ENCODE measurements at regions not wholly inside any gene's neighbourhood (a gene's known extent, or its start where the extent isn't known, plus 50 kb on each side); places are given as distances from the start of the nearest gene placed in this dataset.

GRCh38 chr1:60913039-60913438, 169.3 kb upstream of the NFIA start:
- DNase-seq = no peak

- DNase-seq = no peak
These were observed 170.2 kb upstream of the NFIA start for GRCh38 chr1:60911966-60912697.

GRCh38 chr1:60908159-60908558, 174.2 kb upstream of the NFIA start:
- DNase-seq = no peak

GRCh38 chr1:60906526-60906925, 175.8 kb upstream of the NFIA start:
- no peak for DNase-seq

- DNase-seq = no peak
These were observed 176.3 kb upstream of the NFIA start for GRCh38 chr1:60906039-60906438.

- no peak for DNase-seq
These were observed 178.1 kb upstream of the NFIA start for GRCh38 chr1:60904099-60904851.

GRCh38 chr1:60903591-60903990, 178.8 kb upstream of the NFIA start:
- no peak for DNase-seq

- DNase-seq = no peak
These were observed 182.9 kb upstream of the NFIA start for GRCh38 chr1:60899464-60899863.

- DNase-seq = no peak
These were observed 183.4 kb upstream of the NFIA start for GRCh38 chr1:60898987-60899386.

GRCh38 chr1:60898413-60898812, 183.9 kb upstream of the NFIA start:
- no peak for DNase-seq

- no peak for DNase-seq
These were observed 185.5 kb upstream of the NFIA start for GRCh38 chr1:60896701-60897363.

GRCh38 chr1:60895701-60896100, 186.7 kb upstream of the NFIA start:
- no peak for DNase-seq

GRCh38 chr1:60895252-60895651, 187.1 kb upstream of the NFIA start:
- no peak for DNase-seq

- DNase-seq = no peak
These were observed 187.6 kb upstream of the NFIA start for GRCh38 chr1:60894741-60895140.

GRCh38 chr1:60894130-60894529, 188.2 kb upstream of the NFIA start:
- DNase-seq = no peak

GRCh38 chr1:60893136-60893930, 189.0 kb upstream of the NFIA start:
- DNase-seq = no peak

- DNase-seq = no peak
These were observed 190.6 kb upstream of the NFIA start for GRCh38 chr1:60891765-60892164.

- DNase-seq = no peak
These were observed 191.1 kb upstream of the NFIA start for GRCh38 chr1:60891281-60891680.

GRCh38 chr1:60890664-60891063, 191.7 kb upstream of the NFIA start:
- no peak for DNase-seq

- DNase-seq = no peak
These were observed 192.7 kb upstream of the NFIA start for GRCh38 chr1:60889709-60890108.

GRCh38 chr1:60888126-60888525, 194.2 kb upstream of the NFIA start:
- DNase-seq = no peak

- DNase-seq = no peak
These were observed 195.5 kb upstream of the NFIA start for GRCh38 chr1:60886793-60887331.

GRCh38 chr1:60886090-60886489, 196.3 kb upstream of the NFIA start:
- DNase-seq = no peak
